Breast epithelium (tissue), 3 donors: ENCODE measurements at regions not wholly inside any gene's neighbourhood (a gene's known extent, or its start where the extent isn't known, plus 50 kb on each side); places are given as distances from the start of the nearest gene placed in this dataset.
"Not testable (repeated sequence)": the region's sequence is repeated elsewhere in the genome, so short reads cannot be mapped to it uniquely, and the experiment has no call there.

Experiments used
- POLR2A ChIP-seq: fragments of 450-650 bp; IDR thresholded peaks from one replicate; pipeline ENCODE4 v1.6.1; 2016; ENCODE audit warnings: antibody characterized with exemption, mild to moderate bottlenecking, moderate library complexity
- POLR2AphosphoS5 ChIP-seq, 3 donors: sonication (generic); formaldehyde crosslinking; IDR thresholded peaks; one replicate each; pipeline ENCODE4 v1.6.1; 2017; ENCODE audit warnings: antibody characterized with exemption in 3 of 3
- TF ChIP-seq, protein P1 (sequence below), 3 donors: fragments of 450-650 bp; IDR thresholded peaks; one replicate each; pipeline ENCODE4 v1.5.1; 2016 to 2017; ENCODE audit warnings: antibody characterized with exemption in 3 of 3, mild to moderate bottlenecking in 3 of 3, moderate library complexity in 3 of 3

DNA sequence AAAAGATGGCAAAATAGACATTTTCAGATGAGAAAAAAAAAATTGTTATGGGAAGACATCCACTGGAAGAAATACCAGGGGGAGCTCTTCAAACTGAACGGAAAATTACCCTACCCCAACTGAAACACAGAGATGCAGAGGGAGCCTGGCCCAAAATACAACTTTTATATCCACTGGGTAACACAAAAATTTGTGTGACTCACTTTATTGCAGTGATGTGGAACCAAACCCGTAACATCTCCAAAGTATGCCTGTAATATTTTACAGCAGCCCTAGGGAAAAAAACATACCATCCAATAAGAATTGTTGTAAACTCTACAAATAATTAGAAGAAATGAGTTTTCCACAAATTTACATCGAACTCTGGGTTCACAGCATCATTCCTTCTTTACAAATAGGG lies 152.6 kb upstream of the KCTD7 start:
- TF ChIP-seq, protein P1, sequence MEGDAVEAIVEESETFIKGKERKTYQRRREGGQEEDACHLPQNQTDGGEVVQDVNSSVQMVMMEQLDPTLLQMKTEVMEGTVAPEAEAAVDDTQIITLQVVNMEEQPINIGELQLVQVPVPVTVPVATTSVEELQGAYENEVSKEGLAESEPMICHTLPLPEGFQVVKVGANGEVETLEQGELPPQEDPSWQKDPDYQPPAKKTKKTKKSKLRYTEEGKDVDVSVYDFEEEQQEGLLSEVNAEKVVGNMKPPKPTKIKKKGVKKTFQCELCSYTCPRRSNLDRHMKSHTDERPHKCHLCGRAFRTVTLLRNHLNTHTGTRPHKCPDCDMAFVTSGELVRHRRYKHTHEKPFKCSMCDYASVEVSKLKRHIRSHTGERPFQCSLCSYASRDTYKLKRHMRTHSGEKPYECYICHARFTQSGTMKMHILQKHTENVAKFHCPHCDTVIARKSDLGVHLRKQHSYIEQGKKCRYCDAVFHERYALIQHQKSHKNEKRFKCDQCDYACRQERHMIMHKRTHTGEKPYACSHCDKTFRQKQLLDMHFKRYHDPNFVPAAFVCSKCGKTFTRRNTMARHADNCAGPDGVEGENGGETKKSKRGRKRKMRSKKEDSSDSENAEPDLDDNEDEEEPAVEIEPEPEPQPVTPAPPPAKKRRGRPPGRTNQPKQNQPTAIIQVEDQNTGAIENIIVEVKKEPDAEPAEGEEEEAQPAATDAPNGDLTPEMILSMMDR (IDR thresholded peaks at IDR 0.05): not testable (repeated sequence)
- not testable (repeated sequence) for TF ChIP-seq POLR2A; POLR2AphosphoS5 (IDR thresholded peaks at IDR 0.05)
